ENCODE measurements at regions not wholly inside any gene's neighbourhood (a gene's known extent, or its start where the extent isn't known, plus 50 kb on each side); places are given as distances from the start of the nearest gene placed in this dataset.

- H3K4me1 Mint-ChIP-seq (ENCODE audit: low read depth): no peaks in the 10 kb centered on the region
- H3K4me3 Mint-ChIP-seq: no peak overlapping the region
- no peaks in the 10 kb centered on the region for H3K27me3 Mint-ChIP-seq (ENCODE audit: insufficient read depth)
- no peaks in the 10 kb centered on the region for H3K36me3 Mint-ChIP-seq (ENCODE audit: low read depth)
- H3K9me3 Mint-ChIP-seq: no peaks in the 10 kb centered on the region
- no peak for DNase-seq
- TF ChIP-seq CTCF (IDR thresholded peaks at IDR 0.05): no peak
- H3K27ac Mint-ChIP-seq: no peak overlapping the region
Measured at GRCh38 chr1:143625886-143626285, 345.9 kb downstream of the FAM72C start.

- Mint-ChIP-seq H3K27ac (no peak overlapping the region), H3K4me1 (ENCODE audit: low read depth) (no peaks in the 10 kb centered on the region), H3K36me3 (ENCODE audit: low read depth) (no peaks in the 10 kb centered on the region), H3K27me3 (ENCODE audit: insufficient read depth) (no peaks in the 10 kb centered on the region), H3K4me3 (no peak overlapping the region), H3K9me3 (no peaks in the 10 kb centered on the region)
- DNase-seq: no peak
- no peak for TF ChIP-seq CTCF (IDR thresholded peaks at IDR 0.05)
Measured at GRCh38 chr1:143619851-143620250, 351.9 kb downstream of the FAM72C start.

GRCh38 chr1:143611159-143611558 lies 360.6 kb downstream of the FAM72C start:
- H3K4me1 Mint-ChIP-seq (ENCODE audit: low read depth): no peaks in the 10 kb centered on the region
- no peaks in the 10 kb centered on the region for H3K9me3 Mint-ChIP-seq
- no peaks in the 10 kb centered on the region; the same call in 1 of the 2 replicates for H3K27me3 Mint-ChIP-seq (ENCODE audit: insufficient read depth)
- DNase-seq: peak; percentile 0
- H3K4me3 Mint-ChIP-seq: no peak overlapping the region
- H3K27ac Mint-ChIP-seq: no peak overlapping the region
- TF ChIP-seq CTCF (IDR thresholded peaks at IDR 0.05): peak; percentile 67
- H3K36me3 Mint-ChIP-seq (ENCODE audit: low read depth): no peaks in the 10 kb centered on the region

- H3K27me3 Mint-ChIP-seq (ENCODE audit: insufficient read depth): no peaks in the 10 kb centered on the region; the same call in 1 of the 2 replicates
Measured at GRCh38 chr1:143610196-143610595, 361.6 kb downstream of the FAM72C start.

GRCh38 chr1:143604887-143605286 lies 366.9 kb downstream of the FAM72C start:
- no peaks in the 10 kb centered on the region for H3K36me3 Mint-ChIP-seq (ENCODE audit: low read depth)

More at GRCh38 chr1:143610196-143610595, 361.6 kb downstream of the FAM72C start:
- no peaks in the 10 kb centered on the region for H3K4me1 Mint-ChIP-seq (ENCODE audit: low read depth)
- no peaks in the 10 kb centered on the region for H3K9me3 Mint-ChIP-seq
- no peak overlapping the region for H3K4me3 Mint-ChIP-seq
- no peak for TF ChIP-seq CTCF (IDR thresholded peaks at IDR 0.05)
- no peak for DNase-seq
- no peaks in the 10 kb centered on the region for H3K36me3 Mint-ChIP-seq (ENCODE audit: low read depth)
- no peak overlapping the region for H3K27ac Mint-ChIP-seq

More at GRCh38 chr1:143604887-143605286, 366.9 kb downstream of the FAM72C start:
- DNase-seq: no peak
- Mint-ChIP-seq H3K27me3 (ENCODE audit: insufficient read depth) (no peaks in the 10 kb centered on the region; the same call in none of the 2 replicates), H3K4me3 (no peak overlapping the region), H3K4me1 (ENCODE audit: low read depth) (no peaks in the 10 kb centered on the region), H3K9me3 (no peaks in the 10 kb centered on the region), H3K27ac (no peak overlapping the region)
- no peak for TF ChIP-seq CTCF (IDR thresholded peaks at IDR 0.05)

Measured in HFFc6 (cell line).